Body of pancreas (tissue), 4 donors: ENCODE measurements at regions not wholly inside any gene's neighbourhood (a gene's known extent, or its start where the extent isn't known, plus 50 kb on each side); places are given as distances from the start of the nearest gene placed in this dataset.

Experiments used
- POLR2A ChIP-seq, 3 donors: fragments of 450-650 bp; IDR thresholded peaks; one replicate each; pipeline ENCODE4 v1.6.1; 2016; ENCODE audit warnings: antibody characterized with exemption in 3 of 3, mild to moderate bottlenecking in 2 of 3
- TF ChIP-seq, protein P1 (sequence below), 7 experiments: fragments of 450-650 bp in 4 of 7; fragments of 200-600 bp in 3 of 7; sonication (generic) in 3 of 7; IDR thresholded peaks; one replicate each; pipeline ENCODE4 v1.5.1; 2016 to 2019; ENCODE audit warnings: antibody characterized with exemption in 7 of 7

DNA sequence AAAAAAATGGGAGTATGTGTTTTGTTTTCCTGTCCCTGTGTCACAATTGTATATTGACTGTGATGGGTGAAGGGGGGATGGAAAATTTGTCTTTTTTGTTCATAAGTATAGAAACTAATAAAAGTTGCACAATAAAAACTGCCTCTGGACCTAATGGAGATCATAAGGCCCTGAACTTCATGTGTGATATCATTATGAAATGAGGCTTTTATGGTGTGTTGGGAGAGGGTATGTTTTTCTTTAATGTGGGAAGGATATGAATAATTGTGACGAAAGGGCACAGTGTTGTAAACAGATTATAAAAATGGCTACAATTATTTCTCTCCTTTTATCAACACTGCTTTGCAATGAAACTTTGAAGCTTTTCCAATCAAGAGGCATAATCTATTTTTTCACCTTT lies 1889.3 kb upstream of the CELF4 start:
- TF ChIP-seq, protein P1, sequence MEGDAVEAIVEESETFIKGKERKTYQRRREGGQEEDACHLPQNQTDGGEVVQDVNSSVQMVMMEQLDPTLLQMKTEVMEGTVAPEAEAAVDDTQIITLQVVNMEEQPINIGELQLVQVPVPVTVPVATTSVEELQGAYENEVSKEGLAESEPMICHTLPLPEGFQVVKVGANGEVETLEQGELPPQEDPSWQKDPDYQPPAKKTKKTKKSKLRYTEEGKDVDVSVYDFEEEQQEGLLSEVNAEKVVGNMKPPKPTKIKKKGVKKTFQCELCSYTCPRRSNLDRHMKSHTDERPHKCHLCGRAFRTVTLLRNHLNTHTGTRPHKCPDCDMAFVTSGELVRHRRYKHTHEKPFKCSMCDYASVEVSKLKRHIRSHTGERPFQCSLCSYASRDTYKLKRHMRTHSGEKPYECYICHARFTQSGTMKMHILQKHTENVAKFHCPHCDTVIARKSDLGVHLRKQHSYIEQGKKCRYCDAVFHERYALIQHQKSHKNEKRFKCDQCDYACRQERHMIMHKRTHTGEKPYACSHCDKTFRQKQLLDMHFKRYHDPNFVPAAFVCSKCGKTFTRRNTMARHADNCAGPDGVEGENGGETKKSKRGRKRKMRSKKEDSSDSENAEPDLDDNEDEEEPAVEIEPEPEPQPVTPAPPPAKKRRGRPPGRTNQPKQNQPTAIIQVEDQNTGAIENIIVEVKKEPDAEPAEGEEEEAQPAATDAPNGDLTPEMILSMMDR (IDR thresholded peaks at IDR 0.05): no peak
- TF ChIP-seq POLR2A (IDR thresholded peaks at IDR 0.05): no peak
